HG03432 (cell line): ENCODE measurements at regions not wholly inside any gene's neighbourhood (a gene's known extent, or its start where the extent isn't known, plus 50 kb on each side); places are given as distances from the start of the nearest gene placed in this dataset.
A peak's percentile ranks its signal among the peaks of the same experiment; 100 is the strongest.
"Not testable (repeated sequence)": the region's sequence is repeated elsewhere in the genome, so short reads cannot be mapped to it uniquely, and the experiment has no call there.

Experiments used
- ATAC-seq: cut with Tn5 transposase; IDR thresholded peaks from one replicate; pipeline ENCODE4 v1.9.1; 2021; ENCODE audit warnings: mild to moderate bottlenecking, moderate library complexity; ENCODE audit not compliant: unreplicated experiment

- not testable (repeated sequence) for ATAC-seq
Measured at GRCh38 chr4:3380336-3380735, 61.4 kb upstream of the HGFAC start.

GRCh38 chr4:3381208-3381607 lies 60.6 kb upstream of the HGFAC start:
- ATAC-seq = not testable (repeated sequence)

- no peak for ATAC-seq
Measured at GRCh38 chr4:3382251-3382650, 59.5 kb upstream of the HGFAC start.

- no peak for ATAC-seq
Measured at GRCh38 chr4:3384391-3384770, 57.4 kb upstream of the HGFAC start.

GRCh38 chr4:3384771-3385710 lies 56.7 kb upstream of the HGFAC start:
- ATAC-seq = no peak

- ATAC-seq = no peak
Measured at GRCh38 chr4:3385711-3386420, 55.9 kb upstream of the HGFAC start.

- no peak for ATAC-seq
Measured at GRCh38 chr4:3386526-3386925, 55.2 kb upstream of the HGFAC start.

GRCh38 chr4:3387154-3387942 lies 54.4 kb upstream of the HGFAC start:
- ATAC-seq = peak; percentile 61

- ATAC-seq = peak; percentile 46
Measured at GRCh38 chr4:3387943-3388361, 53.8 kb upstream of the HGFAC start.

- peak; percentile 71 for ATAC-seq
Measured at GRCh38 chr4:3388471-3389232, 53.1 kb upstream of the HGFAC start.

GRCh38 chr4:3389233-3390215 lies 52.2 kb upstream of the HGFAC start:
- no peak for ATAC-seq

- no peak for ATAC-seq
Measured at GRCh38 chr4:3390288-3390811, 51.4 kb upstream of the HGFAC start.

- no peak for ATAC-seq
Measured at GRCh38 chr4:3391422-3391821, 50.3 kb upstream of the HGFAC start.
